Endothelial cell of umbilical vein (primary cell): ENCODE measurements at regions not wholly inside any gene's neighbourhood (a gene's known extent, or its start where the extent isn't known, plus 50 kb on each side); places are given as distances from the start of the nearest gene placed in this dataset.

Experiments
- BruUV-seq: library from RNA; stranded (reverse); fragments of 400-500 nt; replicated peaks from 2 replicates; lab custom pipeline; 2021; lab: Mats Ljungman, UMichigan
- CTCF ChIA-PET: fragments of 300-600, 350-600 bp; sonication (Branson Sonifier 250); formaldehyde crosslinking; loops from one replicate; lab custom pipeline; 2021; ENCODE audit warnings: antibody characterized with exemption, inconsistent platforms; lab: Charles Lee
- POLR2A ChIA-PET: fragments of 300-600, 350-600 bp; sonication (Branson Sonifier 250); formaldehyde crosslinking; loops from one replicate; lab custom pipeline; 2021; ENCODE audit warnings: antibody characterized with exemption, inconsistent platforms; lab: Charles Lee
- DNase-seq: peaks from one replicate; pipeline ENCODE4 v3.0.0-alpha.2; 2011; ENCODE audit warnings: low read depth, low spot score
- FAIRE-seq: peaks from 2 replicates; lab custom pipeline; 2011; peaks lifted over from hg19 to GRCh38; lab: Jason Lieb, UNC
- H2AFZ ChIP-seq: 2 replicates; pipeline ENCODE4 v1.6.0; 2012; ENCODE audit warnings: low read depth, low read length, control low read depth, inconsistent platforms
- H3K27ac ChIP-seq: 2 replicates; pipeline ENCODE4 v1.5.1; 2011; ENCODE audit warnings: low read depth, mild to moderate bottlenecking, control low read depth, low read length, moderate library complexity; ENCODE audit not compliant: insufficient read depth
- H3K27me3 ChIP-seq, 2 experiments: 2 replicates each; pipeline versions ENCODE4 v1.6.0 to v1.6.1; 2011; ENCODE audit warnings: low read length in 2 of 2, mixed read lengths in 1 of 2; ENCODE audit not compliant: control insufficient read depth in 2 of 2, insufficient read depth in 2 of 2
- H3K36me3 ChIP-seq, 2 experiments: 2 replicates in 1 of 2; 3 replicates in 1 of 2; pipeline ENCODE4 v1.5.1; 2011; ENCODE audit warnings: low read length in 2 of 2, mild to moderate bottlenecking in 1 of 2, moderate library complexity in 1 of 2; ENCODE audit not compliant: control insufficient read depth in 2 of 2, insufficient read depth in 2 of 2; ENCODE audit errors: extremely low read depth in 1 of 2
- H3K4me1 ChIP-seq: 3 replicates; pipeline ENCODE4 v1.5.1; 2011; ENCODE audit warnings: mild to moderate bottlenecking, low read length; ENCODE audit not compliant: control insufficient read depth, insufficient read depth; ENCODE audit errors: extremely low read depth
- H3K4me2 ChIP-seq: 2 replicates; pipeline ENCODE4 v1.6.1; 2011; ENCODE audit warnings: low read length, control low read depth, mixed read lengths; ENCODE audit not compliant: insufficient read depth
- H3K4me3 ChIP-seq, 3 experiments: fragments of 200-600 bp in 1 of 3; sonication (generic), shearing (Covaris generic) in 1 of 3; replicated peaks in 1 of 3; 2 replicates each; pipeline ENCODE4 v1.5.1; 2011 to 2016; ENCODE audit warnings: control low read depth in 3 of 3, low read length in 3 of 3, mild to moderate bottlenecking in 2 of 3, inconsistent platforms in 1 of 3, low read depth in 1 of 3, moderate library complexity in 1 of 3; ENCODE audit not compliant: insufficient read depth in 1 of 3
- H3K79me2 ChIP-seq: 2 replicates; pipeline ENCODE4 v1.6.0; 2012; ENCODE audit warnings: low read length, inconsistent platforms; ENCODE audit not compliant: control insufficient read depth, insufficient read depth
- H3K9ac ChIP-seq: replicated peaks from 2 replicates; pipeline ENCODE3; 2011; ENCODE audit warnings: low read length, control low read depth; ENCODE audit not compliant: insufficient read depth; ENCODE audit errors: extremely low read depth
- H3K9me1 ChIP-seq: replicated peaks from 3 replicates; pipeline ENCODE4 v1.6.0; 2011; ENCODE audit warnings: mild to moderate bottlenecking, low read length; ENCODE audit not compliant: control insufficient read depth, insufficient read depth; ENCODE audit errors: extremely low read depth
- H3K9me3 ChIP-seq: replicated peaks from 2 replicates; pipeline ENCODE4 v1.5.1; 2012; ENCODE audit warnings: low read length, inconsistent platforms; ENCODE audit not compliant: control insufficient read depth, insufficient read depth
- H4K20me1 ChIP-seq: replicated peaks from 2 replicates; pipeline ENCODE3; 2011; ENCODE audit warnings: mild to moderate bottlenecking, low read length; ENCODE audit not compliant: control insufficient read depth, insufficient read depth; ENCODE audit errors: extremely low read depth
- CTCF ChIP-seq, 2 donors: IDR thresholded peaks; 1 replicate in 1 of 2; 2 replicates in 1 of 2; pipeline ENCODE4 v1.5.1; 2011; ENCODE audit warnings: low read length in 2 of 2, mild to moderate bottlenecking in 2 of 2, moderate library complexity in 2 of 2, control low read depth in 1 of 2, inconsistent platforms in 1 of 2, low read depth in 1 of 2; ENCODE audit not compliant: insufficient read depth in 1 of 2; ENCODE audit errors: extremely low read depth in 1 of 2
- EZH2 ChIP-seq: IDR thresholded peaks from 2 replicates; pipeline ENCODE4 v1.6.1; 2012; ENCODE audit warnings: borderline replicate concordance, low read depth, mild to moderate bottlenecking, moderate library complexity, low read length, inconsistent platforms; ENCODE audit not compliant: severe bottlenecking
- FOS ChIP-seq: IDR thresholded peaks from 2 replicates; pipeline ENCODE4 v1.6.1; 2011; ENCODE audit warnings: mild to moderate bottlenecking, low read length, moderate library complexity, borderline replicate concordance; ENCODE audit not compliant: insufficient read depth
- GATA2 ChIP-seq: IDR thresholded peaks from 2 replicates; pipeline ENCODE4 v1.7.0; 2011; ENCODE audit warnings: low read depth, mild to moderate bottlenecking, moderate library complexity, mixed read lengths, low read length; ENCODE audit not compliant: insufficient read length, insufficient read depth
- JUN ChIP-seq: IDR thresholded peaks from 2 replicates; pipeline ENCODE4 v1.6.1; 2011; ENCODE audit warnings: borderline replicate concordance, low read depth; ENCODE audit not compliant: insufficient read length, insufficient read depth
- MAX ChIP-seq: IDR thresholded peaks from 2 replicates; pipeline ENCODE4 v1.6.1; 2011; ENCODE audit not compliant: insufficient read depth, insufficient read length
- MYC ChIP-seq: IDR thresholded peaks from one replicate; pipeline ENCODE4 v1.6.1; 2011; ENCODE audit warnings: mild to moderate bottlenecking, low read depth, low read length
- POLR2A ChIP-seq: IDR thresholded peaks from 2 replicates; pipeline ENCODE4 v1.6.1; 2012; ENCODE audit warnings: low read depth, mild to moderate bottlenecking, control low read depth, low read length
- POLR2AphosphoS5 ChIP-seq: IDR thresholded peaks from 2 replicates; pipeline ENCODE4 v1.6.1; 2012; ENCODE audit warnings: low read depth, mild to moderate bottlenecking, control low read depth, low read length, moderate library complexity; ENCODE audit not compliant: insufficient read depth
- dilution Hi-C: fragments of 300-500 bp; cut with MboI; formaldehyde crosslinking; loops from one replicate; pipeline ENCODE4 v1.15.0; 2019; ENCODE audit warnings: low sequenced_read_pairs; ENCODE audit not compliant: extremely low pct_ligation_motif_present
- intact Hi-C: fragments of 100-400 bp; cut with micrococcal nuclease; formaldehyde crosslinking; loops from one replicate; pipeline ENCODE4 v1.10.0; 2022

- Histone ChIP-seq H4K20me1 (no peaks in the 10 kb centered on the region), H3K4me3 (no peak overlapping the region), H3K4me1 (peaks cover 18% of the 10 kb centered on the region), H3K27ac (no peak overlapping the region), H3K9me3 (no peaks in the 10 kb centered on the region), H2AFZ (no peak overlapping the region), H3K9me1 (no peaks in the 10 kb centered on the region), H3K9ac (no peak overlapping the region), H3K4me2 (no peak overlapping the region), H3K79me2 (no peaks in the 10 kb centered on the region), H3K36me3 (no peaks in the 10 kb centered on the region), H3K27me3 (no peaks in the 10 kb centered on the region)
- dilution Hi-C loops: no loop called here
- ChIA-PET POLR2A (no interaction called here), CTCF (interaction anchor here (0.7 kb wide), 1 partner anchor 18 kb away, joined by 4 read pairs; no protein-coding TSS in a partner anchor)
- intact Hi-C loops: no loop called here
- no peak for DNase-seq
- BruUV-seq: no TSS peak
- TF ChIP-seq CTCF (IDR thresholded peaks at IDR 0.05; ENCODE audit: extremely low read depth in 1 of 2, insufficient read depth in 1 of 2, low read depth in 1 of 2, low read length in 2 of 2): no peak
- no peak for TF ChIP-seq MAX
- no peak for TF ChIP-seq POLR2AphosphoS5
- TF ChIP-seq EZH2: no peak
- no peak for TF ChIP-seq MYC
- TF ChIP-seq POLR2A: no peak
- no peak for TF ChIP-seq GATA2
- no peak for TF ChIP-seq JUN
- no peak for TF ChIP-seq FOS
- FAIRE-seq: no peak
These were observed 109.0 kb upstream of the TMPO start for GRCh38 chr12:98406378-98406777.
